H9 (cell line): ENCODE measurements at regions not wholly inside any gene's neighbourhood (a gene's known extent, or its start where the extent isn't known, plus 50 kb on each side); places are given as distances from the start of the nearest gene placed in this dataset.

Experiments
- DNase-seq: peaks from one replicate; pipeline ENCODE4 v3.0.0-alpha.2; 2017
- H2AFZ ChIP-seq: one replicate; pipeline ENCODE4 v1.6.1; 2013; ENCODE audit warnings: mild to moderate bottlenecking, low read length, control low read depth, moderate library complexity
- H2AK5ac ChIP-seq: 2 replicates; pipeline ENCODE4 v1.6.1; 2013; ENCODE audit warnings: low read length, control low read depth, mixed read lengths; ENCODE audit not compliant: insufficient read length
- H2BK120ac ChIP-seq: one replicate; pipeline ENCODE4 v1.6.1; 2013; ENCODE audit warnings: low read depth, mild to moderate bottlenecking, low read length, control low read depth, inconsistent platforms; ENCODE audit not compliant: poor library complexity, severe bottlenecking
- H2BK12ac ChIP-seq: 2 replicates; pipeline ENCODE4 v1.6.1; 2013; ENCODE audit warnings: low read length, control low read depth, mixed read lengths, low read depth; ENCODE audit not compliant: insufficient read length
- H2BK15ac ChIP-seq: 2 replicates; pipeline ENCODE4 v1.6.1; 2013; ENCODE audit warnings: low read depth, low read length, control low read depth
- H2BK20ac ChIP-seq: one replicate; pipeline ENCODE4 v1.6.1; 2013; ENCODE audit warnings: low read depth, mild to moderate bottlenecking, low read length, control low read depth, inconsistent platforms; ENCODE audit not compliant: poor library complexity, severe bottlenecking
- H2BK5ac ChIP-seq: 2 replicates; pipeline ENCODE4 v1.6.1; 2013; ENCODE audit warnings: low read length, control low read depth, mixed read lengths; ENCODE audit not compliant: insufficient read length
- H3K14ac ChIP-seq: 2 replicates; pipeline ENCODE4 v1.6.1; 2013; ENCODE audit warnings: low read length, control low read depth; ENCODE audit not compliant: insufficient read depth
- H3K18ac ChIP-seq: 2 replicates; pipeline ENCODE4 v1.6.1; 2013; ENCODE audit warnings: low read depth, mild to moderate bottlenecking, mixed read lengths, low read length, control low read depth; ENCODE audit not compliant: insufficient read length
- H3K23ac ChIP-seq: 2 replicates; pipeline ENCODE4 v1.6.1; 2013; ENCODE audit warnings: low read length, control low read depth, mixed read lengths, low read depth; ENCODE audit not compliant: insufficient read length
- H3K23me2 ChIP-seq: 2 replicates; pipeline ENCODE4 v1.6.1; 2013; ENCODE audit warnings: low read depth, mild to moderate bottlenecking, mixed read lengths, low read length, control low read depth; ENCODE audit not compliant: insufficient read length, poor library complexity, severe bottlenecking
- H3K27ac ChIP-seq: 2 replicates; pipeline ENCODE4 v1.5.1; 2013; ENCODE audit warnings: low read length, control low read depth, mixed read lengths, low read depth; ENCODE audit not compliant: insufficient read length
- H3K27me3 ChIP-seq: 2 replicates; pipeline ENCODE4 v1.6.1; 2013; ENCODE audit warnings: low read length, control low read depth, inconsistent platforms; ENCODE audit not compliant: insufficient read depth
- H3K4ac ChIP-seq: 2 replicates; pipeline ENCODE4 v1.6.1; 2013; ENCODE audit warnings: low read depth, mild to moderate bottlenecking, control low read depth, inconsistent platforms, low read length, moderate library complexity
- H3K4me1 ChIP-seq: 2 replicates; pipeline ENCODE4 v1.6.1; 2013; ENCODE audit warnings: low read length, control low read depth, inconsistent platforms; ENCODE audit not compliant: insufficient read depth
- H3K4me2 ChIP-seq: 2 replicates; pipeline ENCODE4 v1.6.1; 2013; ENCODE audit warnings: low read length, control low read depth, mixed read lengths; ENCODE audit not compliant: insufficient read length, insufficient read depth
- H3K56ac ChIP-seq: 2 replicates; pipeline ENCODE4 v1.6.1; 2013; ENCODE audit warnings: low read depth, mild to moderate bottlenecking, mixed read lengths, low read length, control low read depth; ENCODE audit not compliant: insufficient read length
- H3K79me1 ChIP-seq: 2 replicates; pipeline ENCODE4 v1.6.1; 2013; ENCODE audit warnings: low read depth, mild to moderate bottlenecking, moderate library complexity, low read length, control low read depth, inconsistent platforms; ENCODE audit not compliant: insufficient read depth, poor library complexity, severe bottlenecking
- H3K79me2 ChIP-seq: 2 replicates; pipeline ENCODE4 v1.6.1; 2013; ENCODE audit warnings: low read length, control low read depth, inconsistent platforms; ENCODE audit not compliant: insufficient read depth
- H3K9ac ChIP-seq: 2 replicates; pipeline ENCODE4 v1.6.1; 2013; ENCODE audit warnings: low read length, control low read depth, mixed read lengths; ENCODE audit not compliant: insufficient read length; ENCODE audit errors: extremely low read depth
- H3K9me3 ChIP-seq: one replicate; pipeline ENCODE4 v1.6.1; 2013; ENCODE audit warnings: low read depth, low read length, inconsistent platforms; ENCODE audit not compliant: control insufficient read depth
- H3T11ph ChIP-seq: one replicate; pipeline ENCODE4 v1.6.1; 2013; ENCODE audit warnings: mild to moderate bottlenecking, low read length, control low read depth, inconsistent platforms
- H4K20me1 ChIP-seq: one replicate; pipeline ENCODE4 v1.6.1; 2013; ENCODE audit not compliant: control insufficient read depth, insufficient read length, insufficient read depth
- H4K5ac ChIP-seq: 2 replicates; pipeline ENCODE4 v1.6.1; 2013; ENCODE audit warnings: low read depth, mild to moderate bottlenecking, mixed read lengths, low read length, control low read depth; ENCODE audit not compliant: insufficient read length
- H4K8ac ChIP-seq: replicated peaks from 2 replicates; pipeline ENCODE4 v1.6.1; 2013; ENCODE audit warnings: low read length, control low read depth, mixed read lengths, low read depth; ENCODE audit not compliant: insufficient read length
- H4K91ac ChIP-seq: 2 replicates; pipeline ENCODE4 v1.6.1; 2013; ENCODE audit warnings: low read depth, mild to moderate bottlenecking, moderate library complexity, mixed read lengths, low read length, control low read depth; ENCODE audit not compliant: insufficient read length
- H3K27ac Mint-ChIP-seq, 3 experiments: 2 replicates in 2 of 3; 3 replicates in 1 of 3; pipeline ENCODE4 v1.8.0; 2020 to 2021; ENCODE audit warnings: mixed read lengths in 3 of 3, mild to moderate bottlenecking in 1 of 3, moderate library complexity in 1 of 3
- H3K27me3 Mint-ChIP-seq: 2 replicates; pipeline ENCODE4 v1.8.0; 2021; ENCODE audit warnings: low read depth, mild to moderate bottlenecking, moderate library complexity, mixed read lengths
- H3K36me3 Mint-ChIP-seq, 3 experiments: 2 replicates in 2 of 3; 3 replicates in 1 of 3; pipeline ENCODE4 v1.8.0; 2020 to 2021; ENCODE audit warnings: low read depth in 3 of 3, mixed read lengths in 3 of 3; ENCODE audit not compliant: insufficient read depth in 1 of 3
- H3K4me1 Mint-ChIP-seq, 2 experiments: 2 replicates each; pipeline ENCODE4 v1.8.0; 2020; ENCODE audit warnings: mixed read lengths in 2 of 2
- H3K4me3 Mint-ChIP-seq, 2 experiments: 2 replicates in 1 of 2; 3 replicates in 1 of 2; pipeline ENCODE4 v1.8.0; 2020 to 2021; ENCODE audit warnings: mild to moderate bottlenecking in 2 of 2, mixed read lengths in 2 of 2, moderate library complexity in 1 of 2
- H3K9me3 Mint-ChIP-seq, 2 experiments: 2 replicates in 1 of 2; 3 replicates in 1 of 2; pipeline ENCODE4 v1.8.0; 2020; ENCODE audit warnings: mild to moderate bottlenecking in 2 of 2, mixed read lengths in 2 of 2, moderate library complexity in 1 of 2
- CTCF ChIP-seq: fragments of 200-600 bp; sonication (generic); conservative IDR thresholded peaks from 3 replicates; pipeline ENCODE4 v1.8.0; 2021; ENCODE audit warnings: antibody characterized with exemption, mild to moderate bottlenecking
- WGBS: extraction: QIAGEN DNeasy Blood & Tissue Kit; methylation state at CpG from one replicate; pipeline ENCODE4 v1.1.7; 2013; ENCODE audit warnings: missing lambda C conversion rate, low lambda C conversion rate, mixed read lengths; ENCODE audit not compliant: insufficient read length; ENCODE audit errors: extremely low coverage; 5-methylcytosine and 5-hydroxymethylcytosine counted together

DNA sequence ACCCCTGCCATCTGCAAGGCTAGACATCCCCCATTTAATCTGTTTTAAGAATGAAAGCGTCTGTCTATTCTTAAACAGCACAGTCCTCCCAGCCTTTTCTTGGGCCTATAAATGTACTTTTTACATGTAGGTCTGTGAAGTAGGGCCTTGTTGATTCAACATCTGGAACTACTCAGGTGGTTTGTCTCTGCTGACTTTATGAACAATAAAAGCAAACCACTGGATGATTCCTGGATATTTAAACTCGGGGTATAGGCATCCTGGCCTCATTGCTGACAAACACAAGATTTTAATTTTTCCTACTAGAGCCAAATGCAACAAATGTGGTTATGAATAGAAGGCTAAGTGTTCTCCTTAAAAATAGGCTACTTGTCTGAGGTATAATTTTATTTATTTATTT is 198.3 kb downstream of the WDR11 start:
- Mint-ChIP-seq H3K4me1 (no peaks in the 10 kb centered on the region), H3K36me3 (no peaks in the 10 kb centered on the region), H3K27ac (no peak overlapping the region), H3K27me3 (no peaks in the 10 kb centered on the region), H3K4me3 (no peak overlapping the region), H3K9me3 (peaks cover under 1 to 3% of the 10 kb centered on the region in 2 experiments; a peak in 4 of 5 replicates)
- DNase-seq = no peak
- no peak overlapping the region for H2AFZ ChIP-seq
- H3K4ac ChIP-seq = no peak overlapping the region
- no peak overlapping the region for H3T11ph ChIP-seq
- no peaks in the 10 kb centered on the region for H3K79me2 ChIP-seq
- H4K8ac ChIP-seq = no peak overlapping the region
- H3K4me1 ChIP-seq = no peaks in the 10 kb centered on the region
- no peak for TF ChIP-seq CTCF
- H3K27ac ChIP-seq = no peak overlapping the region
- H4K5ac ChIP-seq = no peak overlapping the region
- H2BK5ac ChIP-seq = no peak overlapping the region
- no peaks in the 10 kb centered on the region for H3K23me2 ChIP-seq
- H4K91ac ChIP-seq = no peak overlapping the region
- no peak overlapping the region for H3K18ac ChIP-seq
- H2BK20ac ChIP-seq = no peak overlapping the region
- no peak overlapping the region for H3K4me2 ChIP-seq
- no peaks in the 10 kb centered on the region for H3K27me3 ChIP-seq
- H2BK12ac ChIP-seq = no peak overlapping the region
- no CpG with 5 or more reads among the region's 2 CpGs for WGBS
- no peaks in the 10 kb centered on the region for H3K9me3 ChIP-seq
- no peak overlapping the region for H3K14ac ChIP-seq
- H2AK5ac ChIP-seq = no peak overlapping the region
- H2BK120ac ChIP-seq = no peak overlapping the region
- H2BK15ac ChIP-seq = no peak overlapping the region
- H3K9ac ChIP-seq = no peak overlapping the region
- H3K23ac ChIP-seq = no peak overlapping the region
- H3K56ac ChIP-seq = no peak overlapping the region
- H3K79me1 ChIP-seq = no peaks in the 10 kb centered on the region
- no peaks in the 10 kb centered on the region for H4K20me1 ChIP-seq
